Activated CD4-positive, alpha-beta T cell treated with anti-CD3 and anti-CD28 coated beads for 48 hours (primary cell): ENCODE measurements at regions not wholly inside any gene's neighbourhood (a gene's known extent, or its start where the extent isn't known, plus 50 kb on each side); places are given as distances from the start of the nearest gene placed in this dataset.

ENCODE experiments used
- DNase-seq: peaks from one replicate; pipeline ENCODE4 v3.0.0-alpha.2; 2020

DNA sequence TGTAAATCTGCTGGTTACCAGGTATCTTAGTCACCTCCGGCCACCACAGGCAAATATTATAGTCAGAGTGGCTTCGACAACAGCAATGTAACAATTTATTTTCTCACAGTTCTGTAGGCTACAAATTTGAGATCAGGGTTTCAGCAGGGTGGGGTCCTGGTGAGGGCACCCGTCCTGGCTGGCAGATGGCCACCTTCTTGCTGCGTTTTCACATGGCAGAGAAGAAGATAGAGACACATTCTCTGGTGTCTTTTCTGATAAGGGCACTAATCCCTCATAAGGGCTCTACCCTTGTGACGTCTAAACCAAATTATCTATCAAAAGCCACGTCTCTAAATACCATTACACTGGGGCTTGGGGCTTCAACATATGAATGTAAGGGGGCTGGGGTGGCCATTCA, 843.2 kb upstream of the FANCL start:
- DNase-seq = no peak

DNA sequence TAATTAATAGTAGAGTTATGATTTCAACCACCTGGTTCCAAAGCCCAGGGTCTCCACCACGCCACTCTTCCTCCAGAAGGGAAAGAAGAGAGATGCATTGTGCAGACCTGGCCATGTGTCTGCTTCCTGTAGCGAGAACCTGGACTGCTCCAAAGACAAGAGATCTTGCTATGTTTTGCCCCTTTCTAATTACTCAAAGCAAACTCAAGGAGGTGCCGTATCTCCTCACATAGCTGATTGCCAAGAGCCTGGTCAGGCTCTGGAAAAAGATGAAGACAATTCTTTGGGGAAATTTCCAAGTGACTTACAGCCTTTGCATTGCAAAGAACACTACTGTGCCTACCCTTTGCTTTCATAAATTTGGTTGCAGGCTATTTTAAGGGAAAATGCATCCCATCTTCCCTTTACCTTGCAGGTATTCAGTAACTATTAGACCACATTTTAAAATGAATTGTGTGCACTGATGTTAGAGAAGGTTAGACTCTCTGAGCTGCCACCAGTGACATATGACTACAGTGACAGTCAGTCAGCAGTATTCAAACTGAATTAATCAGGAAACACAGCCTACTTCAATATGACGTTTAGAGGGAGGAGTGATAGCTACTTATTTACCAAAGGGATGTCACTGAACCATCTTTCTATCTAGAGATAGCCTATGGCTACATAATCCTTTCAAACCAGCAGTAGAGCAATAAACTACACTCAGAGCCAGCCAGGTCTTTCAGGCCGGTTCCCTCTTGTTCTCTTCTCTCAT, 842.1 kb upstream of the FANCL start:
- no peak for DNase-seq

DNA sequence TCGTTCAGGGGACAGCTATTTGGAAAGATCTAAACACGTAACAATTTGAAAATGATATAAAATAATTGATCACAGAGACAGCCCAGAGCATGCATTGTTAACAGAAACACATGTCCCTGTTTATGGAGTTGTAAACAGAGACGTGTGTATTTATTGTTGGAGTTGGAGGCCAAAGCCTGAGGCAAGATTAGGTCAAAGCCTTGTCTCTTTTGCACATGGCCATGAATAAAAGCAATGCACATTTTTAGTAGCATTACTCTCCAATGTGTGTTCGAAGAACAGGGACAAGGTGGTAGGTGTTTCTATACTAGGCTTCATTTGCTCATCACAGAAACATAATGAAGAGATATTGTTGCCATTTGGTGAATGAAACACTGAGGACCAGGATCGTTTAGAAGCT, 841.5 kb upstream of the FANCL start:
- DNase-seq = no peak

DNA sequence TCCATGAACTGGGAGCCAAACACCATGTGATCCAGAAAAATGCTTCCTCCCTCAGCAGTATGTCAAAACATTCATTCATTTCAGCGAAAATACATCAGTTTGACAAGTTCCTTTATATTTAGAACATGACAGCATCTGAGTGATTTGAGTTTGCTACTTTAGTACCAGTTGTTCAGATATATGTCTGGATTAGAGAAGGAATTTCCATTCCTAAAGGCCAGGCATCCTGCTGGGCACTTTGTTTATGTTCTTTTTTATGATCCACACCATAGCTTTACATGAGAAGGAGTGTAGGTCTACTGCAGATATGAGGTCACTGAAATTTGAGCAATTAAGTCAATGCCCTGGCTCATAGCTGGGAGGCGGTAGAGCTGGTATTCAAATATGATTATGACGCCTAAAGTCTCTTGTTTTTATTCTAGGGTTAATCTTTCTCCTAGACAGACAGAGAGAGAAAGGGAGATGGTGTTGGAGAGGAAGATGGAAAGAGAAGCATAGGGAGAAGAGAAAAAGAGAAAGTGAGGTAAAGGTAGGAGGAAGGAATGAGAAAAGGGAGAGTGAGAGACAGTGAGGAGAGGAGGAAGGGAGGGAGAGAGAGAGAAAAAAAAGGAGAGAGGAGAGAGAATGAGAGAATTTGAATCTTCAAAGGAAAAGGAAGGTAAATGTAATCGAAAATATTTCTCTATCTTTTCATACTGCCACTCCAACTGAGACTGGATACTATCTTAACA, 839.5 kb upstream of the FANCL start:
- DNase-seq = no peak

DNA sequence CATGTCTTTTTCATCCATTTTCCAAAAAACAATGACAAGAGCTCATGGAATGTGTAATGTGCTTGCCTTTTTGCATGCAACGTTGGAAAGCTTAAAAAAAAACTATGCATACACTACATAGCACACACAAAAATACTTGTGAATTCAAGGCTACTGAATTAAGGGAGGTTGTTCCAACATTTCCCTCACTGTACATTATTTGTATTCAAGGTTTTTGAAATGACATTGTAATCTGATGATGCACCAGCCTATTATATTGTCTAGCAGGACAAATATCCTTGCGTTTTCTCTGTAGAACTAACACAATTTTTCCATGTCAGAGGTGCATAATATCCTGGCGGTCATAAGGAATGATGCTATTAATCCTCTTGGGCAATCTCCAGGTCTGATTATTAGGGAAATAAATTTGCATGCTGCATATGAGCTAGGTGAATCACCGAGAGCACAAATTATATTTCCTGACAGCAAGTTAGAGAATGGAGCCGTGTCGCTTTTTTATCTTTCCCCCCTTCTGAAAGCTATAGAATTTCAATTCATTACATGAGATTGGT, 836.9 kb upstream of the FANCL start:
- no peak for DNase-seq

DNA sequence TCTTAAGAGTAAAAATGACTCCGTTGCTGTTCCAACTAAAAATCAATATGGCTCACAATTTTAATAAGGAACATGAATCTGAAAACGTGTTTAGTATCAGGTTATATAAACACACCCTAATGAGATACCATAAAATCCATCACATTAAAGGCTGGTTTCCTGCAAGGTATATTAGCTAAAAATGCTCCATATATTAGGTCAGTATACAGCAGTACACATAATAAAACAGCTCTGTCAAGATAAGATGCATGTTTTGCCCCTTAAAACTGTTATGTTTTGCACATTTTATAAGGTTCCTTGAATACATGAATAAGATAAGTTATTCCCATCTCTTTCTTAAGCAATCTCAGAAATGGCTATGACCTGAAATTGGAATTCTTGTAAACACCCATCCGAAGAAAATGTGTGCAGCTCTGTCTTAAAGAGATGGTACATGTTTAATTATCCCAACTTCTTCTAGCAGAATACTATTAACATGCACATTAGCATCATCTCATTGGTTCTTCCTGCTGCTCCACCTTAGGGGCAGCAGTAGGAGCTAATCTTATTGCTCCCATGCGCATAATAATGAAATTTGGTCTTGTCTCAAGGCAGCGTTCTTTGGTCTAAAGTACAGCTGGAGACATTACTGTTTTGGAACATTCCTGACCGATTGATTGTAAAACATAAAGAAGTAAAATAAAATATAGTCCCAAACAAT, 836.1 kb upstream of the FANCL start:
- no peak for DNase-seq

DNA sequence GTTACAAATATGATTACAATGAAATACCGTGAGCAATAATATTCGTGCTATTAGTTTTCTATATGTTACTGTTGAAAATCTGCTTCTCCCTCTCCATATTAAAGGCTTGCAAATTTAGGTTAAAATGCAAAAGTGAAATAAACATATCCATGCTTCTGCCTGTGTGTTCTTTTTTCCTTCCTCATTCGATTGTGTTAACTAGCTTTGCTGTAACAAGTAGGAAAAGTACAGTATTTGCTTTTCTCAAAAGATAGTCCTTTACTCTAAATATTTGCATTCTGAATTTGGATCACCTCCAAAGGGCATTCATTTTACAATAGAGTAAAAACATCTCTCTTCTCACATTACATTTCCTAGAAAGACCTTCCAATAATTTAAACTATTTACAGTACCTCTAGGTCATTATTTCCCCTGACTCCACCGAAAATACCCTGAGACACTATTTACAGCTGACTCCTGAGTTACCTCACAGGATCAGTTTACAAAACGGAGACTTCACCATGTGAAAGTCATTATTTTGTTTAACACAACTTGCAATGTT, 835.0 kb upstream of the FANCL start:
- DNase-seq = no peak

DNA sequence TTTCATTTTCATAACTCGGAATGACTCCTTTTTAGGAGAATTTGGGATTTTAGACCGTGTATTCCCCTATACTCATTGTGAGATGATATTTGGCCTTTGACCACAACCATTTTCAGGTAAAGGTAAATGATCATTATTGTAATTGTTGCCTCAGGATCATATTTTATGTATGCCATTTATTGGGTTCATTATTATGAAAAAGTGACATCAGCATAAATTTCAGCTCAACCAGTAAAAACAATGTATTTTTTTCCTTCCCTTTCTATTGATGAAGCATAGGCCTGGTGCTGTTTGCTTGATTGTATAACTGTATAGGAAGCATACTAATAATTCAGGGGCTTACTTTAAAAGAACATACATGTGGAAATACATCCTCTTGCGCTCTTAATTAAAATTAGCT, 832.9 kb upstream of the FANCL start:
- DNase-seq = no peak

DNA sequence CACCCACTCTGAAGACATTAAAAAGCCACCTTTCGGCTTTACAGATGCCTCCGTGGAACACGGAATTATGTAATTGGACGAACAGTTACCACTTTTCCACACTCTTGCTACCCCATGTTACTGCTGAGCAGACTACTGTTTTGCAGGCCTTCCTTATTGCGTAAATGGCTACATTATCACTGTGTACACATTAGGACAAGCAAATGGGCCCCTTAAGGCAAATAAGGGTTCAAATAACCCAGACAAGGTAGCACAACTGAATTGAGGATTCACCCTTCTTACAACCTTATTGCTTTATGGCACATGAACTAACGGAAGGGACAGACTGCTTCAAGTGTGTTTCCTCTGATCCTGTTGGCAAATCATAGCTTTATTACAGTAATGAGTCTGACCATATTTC, 832.2 kb upstream of the FANCL start:
- DNase-seq = no peak

DNA sequence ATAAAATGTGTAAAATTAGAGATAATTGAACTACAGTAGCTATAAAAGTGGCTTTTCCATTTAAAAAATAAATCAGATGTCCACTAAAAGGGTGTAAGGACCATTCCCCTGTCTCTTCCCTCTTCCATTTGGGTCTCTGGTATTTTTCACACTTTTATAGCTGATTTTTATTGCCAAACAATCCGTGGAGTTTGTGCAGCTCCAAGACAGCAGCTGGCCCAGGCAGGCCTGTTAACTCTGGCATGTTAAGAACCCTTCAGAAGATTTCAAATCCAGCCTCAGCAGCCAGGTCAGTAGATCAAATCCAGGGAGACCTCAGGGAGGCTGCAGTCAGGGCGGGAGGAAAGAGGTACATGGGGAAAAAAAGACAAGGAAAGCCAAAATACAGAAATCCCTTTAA, 827.1 kb upstream of the FANCL start:
- no peak for DNase-seq

DNA sequence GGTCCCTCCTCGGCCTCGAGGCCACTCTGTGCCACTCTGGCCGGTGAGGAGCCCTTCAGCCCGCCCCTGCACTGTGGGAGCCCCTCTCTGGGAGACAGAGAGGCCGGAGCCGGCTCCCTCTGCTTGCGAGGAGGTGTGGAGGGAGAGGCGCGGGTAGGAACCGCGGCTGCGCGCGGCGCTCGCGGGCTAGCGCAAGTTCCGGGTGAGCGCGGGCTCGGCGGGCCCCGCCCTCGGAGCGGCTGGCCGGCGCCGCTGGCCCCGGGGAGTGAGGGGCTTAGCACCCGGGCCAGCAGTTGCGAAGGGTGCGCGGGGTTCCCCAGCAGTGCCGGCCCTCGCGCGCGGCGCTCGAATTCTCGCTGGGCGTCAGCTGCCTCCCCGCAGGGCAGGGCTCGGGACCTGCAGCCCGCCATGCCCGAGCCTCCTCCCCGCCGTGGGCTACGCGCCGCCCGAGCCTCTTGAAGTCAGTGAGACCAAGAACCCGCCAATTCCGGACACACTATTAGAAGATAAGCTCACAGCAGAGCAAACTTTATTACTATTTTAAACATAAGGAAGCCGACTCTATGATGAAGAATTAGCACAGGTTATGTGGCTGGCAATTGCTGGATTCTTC, 825.8 kb upstream of the FANCL start:
- DNase-seq = no peak

DNA sequence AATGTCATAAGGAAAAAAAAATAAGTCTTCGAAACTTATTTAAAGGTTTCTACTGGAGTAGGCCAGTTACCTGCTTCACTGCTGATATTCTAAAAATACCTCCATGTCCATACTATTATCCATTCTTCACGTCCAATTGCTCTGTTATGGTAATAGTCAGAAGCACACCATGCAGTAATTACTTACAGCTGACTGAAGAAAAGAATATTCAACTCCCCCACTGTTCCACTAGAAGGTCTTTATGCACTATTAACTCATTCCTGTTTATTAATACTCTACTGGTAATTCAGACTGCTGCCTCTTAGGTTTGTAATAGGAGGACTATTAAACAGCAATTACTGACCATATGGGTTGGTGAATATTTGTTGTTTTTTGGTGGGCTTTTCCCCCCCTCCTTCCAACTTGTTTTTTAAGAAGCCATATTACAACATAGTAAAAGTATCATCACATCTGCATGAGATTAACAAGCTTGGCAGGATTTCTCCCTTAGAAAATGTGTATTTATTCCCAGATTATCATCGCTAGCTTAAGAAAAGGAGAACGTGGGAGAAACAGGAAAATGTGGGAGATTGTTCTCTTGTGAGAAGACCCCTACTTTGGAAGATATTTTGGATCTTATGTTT, 806.4 kb upstream of the FANCL start:
- no peak for DNase-seq

DNA sequence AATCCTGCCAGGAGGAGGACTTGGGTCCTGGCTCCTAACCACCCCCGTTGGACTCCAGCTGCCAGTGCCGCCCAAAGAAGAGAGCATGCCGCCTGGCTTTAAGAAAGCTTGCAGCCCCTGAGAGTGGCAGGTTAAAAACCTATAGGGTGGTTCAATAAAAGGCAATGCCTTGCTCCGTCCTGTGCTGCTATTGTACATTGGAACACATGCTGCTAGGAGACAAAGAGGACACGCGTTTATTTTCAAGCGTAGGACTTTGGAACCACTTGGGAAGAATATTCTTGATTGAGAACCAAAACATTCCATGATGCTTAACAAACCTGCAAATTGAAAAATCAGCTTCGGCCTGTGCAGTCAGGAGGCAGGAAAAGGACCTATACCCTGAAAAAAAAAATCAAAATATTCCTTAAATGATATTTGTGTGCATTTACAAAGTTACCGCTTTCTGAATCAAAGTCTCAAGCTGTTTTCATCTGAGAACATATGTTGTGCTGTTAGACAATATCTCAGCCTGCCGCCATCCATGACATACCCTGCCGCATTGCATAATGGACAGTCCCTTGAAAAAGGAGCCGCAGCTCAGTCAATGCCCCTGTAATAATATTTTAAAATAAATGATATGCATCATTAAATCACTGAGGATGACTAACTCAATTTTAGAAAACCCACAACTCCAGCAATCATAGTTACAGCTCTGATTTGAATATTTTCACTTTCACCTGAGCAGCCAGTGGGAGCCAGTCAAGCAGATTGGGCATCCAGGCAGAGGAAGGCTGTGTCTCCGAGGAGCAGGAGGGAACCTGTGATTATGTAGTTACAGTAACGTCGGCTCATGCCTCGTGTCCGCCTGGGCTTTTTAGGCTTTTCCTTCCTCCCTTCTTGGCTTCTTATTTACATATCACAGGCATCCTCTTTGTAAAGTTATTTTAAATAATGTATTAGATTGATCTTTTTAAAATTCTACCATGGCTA, 805.6 kb upstream of the FANCL start:
- no peak for DNase-seq

DNA sequence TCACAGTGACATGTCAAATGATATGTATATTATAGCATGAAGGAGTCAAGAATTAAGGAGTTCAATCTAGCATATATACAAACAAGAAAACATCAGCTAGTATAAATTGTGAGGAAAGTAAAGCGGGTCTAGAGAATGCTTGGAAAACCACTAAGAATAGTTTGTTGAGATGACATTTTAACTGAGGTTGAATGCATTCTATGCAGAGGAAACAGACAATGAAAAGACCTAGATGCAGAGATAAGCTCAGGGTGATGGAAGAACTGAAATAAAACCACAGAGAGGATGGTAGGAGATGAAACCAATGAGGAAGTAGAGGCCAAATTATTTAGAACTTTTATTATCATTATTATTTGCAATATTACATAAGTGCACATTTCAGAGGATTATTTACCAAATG, 803.6 kb upstream of the FANCL start:
- no peak for DNase-seq

DNA sequence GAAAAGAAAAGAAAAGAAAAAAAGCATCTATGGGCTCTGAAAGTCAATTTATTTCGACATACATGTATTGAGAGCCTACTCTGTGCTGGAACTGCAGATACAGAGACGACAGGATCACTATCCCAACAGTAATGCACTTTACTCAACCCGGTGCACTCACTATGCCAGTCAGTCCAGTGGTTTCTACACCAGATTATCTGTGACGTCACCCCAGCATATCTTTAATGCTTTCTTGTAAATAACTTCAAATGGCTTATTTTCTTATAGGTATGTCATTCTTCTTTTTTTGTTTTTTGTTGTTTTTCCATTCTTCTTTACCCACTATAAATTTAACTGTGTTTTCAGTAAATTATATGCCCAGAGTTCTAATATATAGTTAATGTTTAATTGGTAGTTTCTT, 800.0 kb upstream of the FANCL start:
- no peak for DNase-seq

DNA sequence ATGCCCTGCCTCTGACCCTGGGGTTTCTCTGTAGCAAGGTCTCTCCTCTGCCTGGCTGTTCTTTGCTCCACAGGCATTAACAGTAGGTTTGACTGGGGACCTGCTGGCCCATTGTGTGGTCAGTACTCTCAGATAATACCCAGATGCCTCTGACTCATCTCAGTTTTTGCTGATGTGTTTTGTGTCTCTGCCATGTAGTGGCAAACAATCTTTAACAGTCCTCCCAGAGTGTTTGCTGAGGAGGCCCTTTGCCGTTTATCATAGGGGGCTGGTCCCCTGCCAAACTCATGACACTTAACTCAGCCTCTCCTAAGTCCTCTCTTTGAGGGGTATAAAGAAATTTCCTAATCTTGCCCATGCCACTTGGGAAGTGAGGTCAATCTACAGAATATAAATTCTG, 793.7 kb upstream of the FANCL start:
- DNase-seq = no peak

DNA sequence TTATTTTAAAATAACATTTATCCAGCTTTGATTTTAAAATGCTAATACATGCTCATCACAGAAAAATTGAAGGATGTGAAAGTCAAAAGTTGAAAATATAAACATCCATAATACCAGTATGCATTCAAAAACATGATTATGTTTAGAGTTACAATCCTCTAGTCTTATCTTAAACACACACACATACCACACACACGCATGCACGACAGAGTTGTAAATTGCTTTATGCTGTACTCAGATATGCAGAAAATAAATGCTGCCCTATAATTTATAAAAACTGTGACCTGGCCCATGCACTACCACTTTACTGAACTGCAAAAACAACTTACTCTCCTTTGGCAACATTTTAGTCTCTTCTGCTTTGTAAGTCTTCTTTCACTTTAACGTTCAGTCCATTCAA, 793.0 kb upstream of the FANCL start:
- no peak for DNase-seq

DNA sequence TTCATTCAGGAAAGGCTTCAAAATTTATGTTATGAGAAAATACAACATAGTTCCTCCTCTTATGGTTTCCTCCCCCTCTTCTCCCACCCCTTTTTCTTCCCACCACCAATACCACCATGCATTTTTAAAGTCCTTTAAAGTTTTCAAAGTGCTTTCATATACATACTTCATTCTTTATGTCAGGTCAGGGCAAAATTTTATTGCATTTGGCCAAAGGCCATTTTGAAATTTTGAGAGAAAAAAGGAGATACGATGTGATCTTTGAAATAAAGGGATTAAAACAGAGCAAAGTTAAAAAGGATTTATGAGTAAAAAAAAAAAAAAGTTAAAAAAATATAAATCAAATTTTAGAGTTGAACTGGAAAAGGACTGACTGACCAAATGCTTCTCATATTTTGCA, 792.5 kb upstream of the FANCL start:
- no peak for DNase-seq

DNA sequence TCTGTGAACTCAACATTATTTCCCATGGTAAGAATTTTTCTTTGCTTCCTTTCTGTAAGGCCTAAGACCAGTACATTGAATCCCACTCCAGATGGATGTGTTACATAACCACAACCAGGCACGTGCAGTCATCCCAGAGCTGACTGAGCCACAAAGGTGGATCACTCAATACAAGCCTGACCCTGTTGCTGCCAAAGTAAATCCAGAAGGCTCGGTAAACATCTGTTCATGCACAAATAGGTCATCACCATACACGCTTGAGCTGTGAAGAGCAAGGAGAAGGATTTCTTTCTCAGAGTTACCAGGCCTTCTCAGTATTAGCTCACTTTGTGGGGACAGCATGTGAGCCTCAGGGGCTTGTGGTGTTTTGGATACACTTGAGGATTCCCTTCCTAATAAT, 791.4 kb upstream of the FANCL start:
- DNase-seq = no peak

DNA sequence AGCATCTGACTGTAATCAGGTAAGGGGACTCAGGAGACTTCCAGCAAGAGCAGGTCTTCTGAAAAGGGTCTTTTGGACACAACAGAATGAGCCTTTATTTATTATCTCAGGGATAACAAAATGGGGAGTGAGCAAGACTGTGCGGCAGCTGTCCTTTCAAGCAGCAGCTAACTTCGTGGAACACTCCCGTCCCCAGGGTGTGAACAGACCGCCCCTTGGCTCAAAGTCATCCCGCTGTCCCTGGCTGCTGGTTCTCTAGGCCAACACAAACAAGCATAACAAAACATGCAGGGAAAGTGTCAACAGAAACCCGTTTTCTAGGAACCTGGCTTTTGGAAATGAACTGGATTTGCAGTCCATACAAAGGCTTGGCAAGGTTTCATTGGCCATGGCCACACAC, 787.9 kb upstream of the FANCL start:
- no peak for DNase-seq

DNA sequence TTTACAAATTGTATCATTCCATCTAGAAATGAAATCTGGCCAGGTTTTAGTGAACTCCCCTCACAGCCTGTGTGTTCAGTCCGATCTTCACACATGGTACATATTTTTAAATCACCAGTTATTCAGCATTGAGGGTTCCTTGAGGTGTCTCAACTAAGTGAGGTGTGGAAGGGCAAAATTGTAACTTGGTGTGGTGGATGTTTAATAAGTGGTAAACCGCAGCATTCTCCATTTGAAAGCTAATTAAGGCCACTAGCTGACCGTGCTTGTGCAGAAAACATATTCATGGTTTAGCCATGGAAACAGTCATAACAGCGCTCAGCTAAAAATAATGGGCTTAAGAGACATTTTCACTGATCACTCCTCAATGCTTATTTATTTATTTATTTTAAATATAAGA, 786.2 kb upstream of the FANCL start:
- DNase-seq = no peak
